ENCODE measurements at regions not wholly inside any gene's neighbourhood (a gene's known extent, or its start where the extent isn't known, plus 50 kb on each side); places are given as distances from the start of the nearest gene placed in this dataset.

DNA sequence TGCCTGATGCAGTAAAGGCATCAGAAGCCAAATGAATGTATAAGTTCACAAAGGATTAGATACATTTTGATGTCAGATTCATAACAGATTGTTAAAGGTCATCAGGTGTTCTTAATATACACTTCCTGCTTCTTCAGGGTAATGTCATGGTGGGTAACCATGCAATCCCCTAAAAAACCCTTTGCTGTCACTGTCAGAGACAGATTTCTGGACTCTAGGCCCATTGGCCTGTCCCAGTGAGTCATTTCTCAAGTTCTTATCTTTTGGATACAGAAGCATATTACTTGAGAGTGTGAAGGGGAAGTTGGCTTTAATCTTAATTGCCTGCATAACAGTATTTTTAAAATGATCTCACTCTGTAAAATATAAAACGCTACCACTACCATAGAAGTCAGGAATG is 895.6 kb upstream of the MAP3K7 start:
- peak; percentile 8 for DNase-seq (ENCODE audit: low spot score)
- TF ChIP-seq, protein P1, sequence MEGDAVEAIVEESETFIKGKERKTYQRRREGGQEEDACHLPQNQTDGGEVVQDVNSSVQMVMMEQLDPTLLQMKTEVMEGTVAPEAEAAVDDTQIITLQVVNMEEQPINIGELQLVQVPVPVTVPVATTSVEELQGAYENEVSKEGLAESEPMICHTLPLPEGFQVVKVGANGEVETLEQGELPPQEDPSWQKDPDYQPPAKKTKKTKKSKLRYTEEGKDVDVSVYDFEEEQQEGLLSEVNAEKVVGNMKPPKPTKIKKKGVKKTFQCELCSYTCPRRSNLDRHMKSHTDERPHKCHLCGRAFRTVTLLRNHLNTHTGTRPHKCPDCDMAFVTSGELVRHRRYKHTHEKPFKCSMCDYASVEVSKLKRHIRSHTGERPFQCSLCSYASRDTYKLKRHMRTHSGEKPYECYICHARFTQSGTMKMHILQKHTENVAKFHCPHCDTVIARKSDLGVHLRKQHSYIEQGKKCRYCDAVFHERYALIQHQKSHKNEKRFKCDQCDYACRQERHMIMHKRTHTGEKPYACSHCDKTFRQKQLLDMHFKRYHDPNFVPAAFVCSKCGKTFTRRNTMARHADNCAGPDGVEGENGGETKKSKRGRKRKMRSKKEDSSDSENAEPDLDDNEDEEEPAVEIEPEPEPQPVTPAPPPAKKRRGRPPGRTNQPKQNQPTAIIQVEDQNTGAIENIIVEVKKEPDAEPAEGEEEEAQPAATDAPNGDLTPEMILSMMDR (IDR thresholded peaks at IDR 0.05; ENCODE audit: extremely low read depth, missing control alignments): no peak

DNA sequence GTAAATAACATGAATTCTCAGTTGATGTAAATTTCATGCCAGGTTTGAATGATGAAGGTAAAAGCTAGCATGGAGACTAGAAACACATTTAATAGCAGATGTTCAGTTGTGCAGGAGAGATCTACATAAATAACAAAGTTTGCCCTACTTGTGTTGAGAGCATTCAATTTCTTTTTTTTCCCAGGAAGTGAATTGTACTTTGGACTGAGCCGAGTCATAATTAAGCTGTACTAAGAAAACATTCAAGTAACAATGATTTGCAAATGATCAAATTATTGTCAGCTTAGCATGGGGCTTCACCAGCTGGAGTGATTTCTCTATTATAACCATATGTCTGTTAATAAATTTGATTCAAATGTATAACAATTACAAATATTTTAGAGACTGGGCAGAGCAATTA is 893.5 kb upstream of the MAP3K7 start:
- TF ChIP-seq, protein P1 (IDR thresholded peaks at IDR 0.05; ENCODE audit: extremely low read depth, missing control alignments): no peak
- no peak for DNase-seq (ENCODE audit: low spot score)

DNA sequence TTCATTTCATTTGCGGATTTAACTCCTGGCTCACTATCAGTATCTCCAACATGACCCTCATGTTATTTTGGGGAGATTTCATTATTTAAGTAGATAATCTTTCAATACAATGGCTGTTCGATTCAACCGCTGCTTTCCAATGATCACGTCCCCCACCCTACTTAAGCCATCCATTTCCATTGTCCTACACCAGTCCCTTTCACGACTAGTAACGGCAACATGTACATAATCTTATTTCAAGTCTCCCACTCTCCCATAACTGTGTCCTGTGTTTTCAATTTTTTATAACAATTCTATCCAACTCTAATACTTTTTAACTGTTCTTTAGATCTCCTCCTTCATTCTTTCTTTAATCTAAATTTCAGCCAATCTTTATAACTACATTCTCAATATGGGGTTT is 890.8 kb upstream of the MAP3K7 start:
- TF ChIP-seq, protein P1 (IDR thresholded peaks at IDR 0.05; ENCODE audit: extremely low read depth, missing control alignments): no peak
- no peak for DNase-seq (ENCODE audit: low spot score)

DNA sequence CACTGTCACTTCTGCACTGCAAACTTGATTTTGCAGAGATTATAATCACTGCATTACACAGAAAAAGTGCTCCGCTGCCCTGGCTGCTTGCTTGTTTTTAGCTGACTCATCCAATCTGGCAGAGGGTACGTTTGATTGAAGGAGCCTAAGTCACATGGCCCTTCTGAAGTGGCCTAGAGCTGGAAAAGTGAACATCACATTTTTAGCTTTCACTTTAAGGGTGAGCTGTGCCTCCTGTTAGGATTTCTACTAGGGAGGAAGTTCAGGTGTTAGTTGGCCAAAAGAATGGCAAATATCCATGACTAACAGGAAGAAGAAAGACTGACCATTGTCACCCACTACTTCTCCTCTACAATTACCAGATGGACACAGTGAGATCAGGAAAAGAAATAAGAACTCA is 889.1 kb upstream of the MAP3K7 start:
- TF ChIP-seq, protein P1 (IDR thresholded peaks at IDR 0.05; ENCODE audit: extremely low read depth, missing control alignments): no peak
- DNase-seq (ENCODE audit: low spot score): peak; percentile 7

DNA sequence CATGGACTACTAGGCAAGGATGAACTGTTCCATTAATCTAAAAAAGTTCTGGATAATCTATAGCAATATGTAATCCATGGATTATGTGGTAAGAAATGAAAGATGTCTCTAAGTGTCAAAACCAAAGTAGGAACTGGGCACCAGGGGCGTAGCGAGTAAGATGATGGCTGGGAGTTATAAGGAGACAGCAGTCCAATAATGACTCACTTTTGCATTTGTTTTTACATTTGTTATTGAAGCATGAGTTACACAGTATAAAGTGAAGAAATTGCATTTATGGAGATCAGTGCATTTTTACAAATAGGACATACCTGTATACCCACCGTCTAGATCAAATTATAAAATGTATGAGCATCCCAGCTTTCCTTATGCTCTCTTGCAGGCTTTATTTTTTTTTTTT is 878.5 kb upstream of the MAP3K7 start:
- DNase-seq (ENCODE audit: low spot score): no peak
- TF ChIP-seq, protein P1 (IDR thresholded peaks at IDR 0.05; ENCODE audit: extremely low read depth, missing control alignments): no peak

- no peak for DNase-seq (ENCODE audit: low spot score)
- TF ChIP-seq, protein P1 (IDR thresholded peaks at IDR 0.05; ENCODE audit: extremely low read depth, missing control alignments): no peak
Observed at GRCh38 chr6:91464718-91465117, 877.8 kb upstream of the MAP3K7 start.

DNA sequence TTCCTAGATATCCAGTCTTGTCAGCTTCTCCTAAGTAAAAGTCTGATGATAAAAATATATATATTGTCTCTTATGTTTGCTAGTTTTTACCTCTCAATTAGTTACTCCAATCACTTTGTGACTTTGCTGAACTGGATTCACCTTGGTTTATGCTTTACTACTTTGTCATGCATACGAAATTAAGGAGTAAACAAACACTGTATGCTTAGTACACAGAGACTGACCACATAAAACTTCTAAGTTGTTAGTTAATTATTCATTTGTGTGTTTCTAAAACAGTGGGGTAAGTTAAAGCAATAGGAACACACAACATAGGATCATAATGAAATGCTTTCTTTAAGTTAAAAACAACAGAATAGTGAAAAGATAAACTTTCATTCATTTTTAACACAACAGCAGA is 877.3 kb upstream of the MAP3K7 start:
- no peak for DNase-seq (ENCODE audit: low spot score)
- TF ChIP-seq, protein P1 (IDR thresholded peaks at IDR 0.05; ENCODE audit: extremely low read depth, missing control alignments): no peak

Measured in GM20000 (cell line).